Cerebellar nuclear complex (tissue), 1 donor: ENCODE measurements at regions not wholly inside any gene's neighbourhood (a gene's known extent, or its start where the extent isn't known, plus 50 kb on each side); places are given as distances from the start of the nearest gene placed in this dataset.

Experiments used
- DNase-seq, 2 experiments: peaks; one replicate each; lab custom pipeline; 2025; lab: John Stamatoyannopoulos, UW

DNA sequence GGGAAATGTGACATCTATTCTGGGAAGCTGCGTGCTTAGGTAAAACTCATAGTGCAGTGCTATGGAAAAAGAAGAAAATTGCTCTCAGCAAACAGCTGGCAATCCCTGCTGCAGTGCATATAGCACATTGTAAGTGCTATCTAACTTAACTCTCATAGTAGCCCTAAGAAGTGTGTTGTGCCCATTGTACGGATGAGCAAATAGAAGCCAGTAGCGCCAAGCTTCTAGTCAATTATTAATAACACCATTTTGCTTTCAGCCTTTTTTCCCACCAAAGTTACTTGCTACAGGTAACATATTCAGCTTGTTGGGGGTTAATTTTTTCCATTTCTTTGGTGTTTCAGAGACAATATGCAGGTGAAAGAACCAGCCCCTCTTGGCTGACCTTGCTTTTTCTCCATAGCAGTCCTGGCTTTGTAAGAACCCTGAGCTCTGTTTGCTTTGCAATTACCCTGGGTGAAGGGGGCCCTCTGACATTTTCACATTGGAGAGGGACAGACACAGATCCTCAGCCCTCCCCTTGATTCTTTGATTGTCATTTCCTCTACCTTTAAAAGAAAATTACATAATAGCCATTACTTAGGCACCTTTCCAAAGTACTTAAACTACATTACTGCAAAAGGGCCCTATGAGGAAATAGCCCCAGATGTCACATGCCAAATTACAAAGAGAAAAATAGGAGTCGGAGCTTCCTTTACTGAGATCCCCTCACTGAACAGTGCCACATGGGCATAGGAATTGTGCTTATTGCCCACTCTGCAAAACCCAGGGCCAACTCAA is 576.2 kb upstream of the TBX3 start:
- DNase-seq: no peak

DNA sequence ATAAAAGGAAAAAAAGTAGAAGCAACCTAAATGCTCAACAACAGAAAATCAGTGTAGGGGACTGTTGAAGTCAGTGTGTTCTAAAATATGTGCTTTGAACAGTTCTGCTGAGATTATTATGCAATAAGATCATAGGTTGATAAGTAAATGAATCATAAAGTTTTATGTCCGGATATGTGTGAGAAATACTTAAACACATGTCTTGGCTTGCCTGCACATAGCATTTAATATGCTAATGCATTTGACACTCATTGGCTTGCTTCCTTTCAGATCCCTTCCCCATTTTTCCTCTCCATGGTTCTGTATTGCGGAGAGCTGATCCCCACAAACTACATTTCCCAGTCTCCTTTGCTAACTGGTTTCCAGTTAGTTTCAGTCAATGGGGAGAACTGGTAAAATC is 573.8 kb upstream of the TBX3 start:
- DNase-seq: no peak

DNA sequence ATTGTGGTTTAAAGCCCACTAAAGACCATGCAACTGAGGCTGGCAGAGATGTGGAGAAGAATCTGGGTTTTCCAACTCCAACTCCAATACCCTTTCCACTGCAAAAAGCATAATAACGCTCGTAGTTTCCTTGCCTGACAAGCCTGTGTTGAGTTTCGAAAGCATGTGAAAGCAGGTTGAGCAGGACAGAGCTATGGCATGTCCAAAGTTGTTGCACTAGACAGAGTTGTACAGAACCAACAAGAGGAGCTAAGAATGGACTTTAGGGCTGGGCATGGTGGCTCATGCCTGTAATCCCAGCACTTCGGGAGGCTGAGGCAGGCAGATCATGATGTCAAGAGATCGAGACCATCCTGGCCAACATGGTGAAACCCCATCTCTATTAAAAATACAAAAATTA is 572.0 kb upstream of the TBX3 start:
- DNase-seq: no peak

DNA sequence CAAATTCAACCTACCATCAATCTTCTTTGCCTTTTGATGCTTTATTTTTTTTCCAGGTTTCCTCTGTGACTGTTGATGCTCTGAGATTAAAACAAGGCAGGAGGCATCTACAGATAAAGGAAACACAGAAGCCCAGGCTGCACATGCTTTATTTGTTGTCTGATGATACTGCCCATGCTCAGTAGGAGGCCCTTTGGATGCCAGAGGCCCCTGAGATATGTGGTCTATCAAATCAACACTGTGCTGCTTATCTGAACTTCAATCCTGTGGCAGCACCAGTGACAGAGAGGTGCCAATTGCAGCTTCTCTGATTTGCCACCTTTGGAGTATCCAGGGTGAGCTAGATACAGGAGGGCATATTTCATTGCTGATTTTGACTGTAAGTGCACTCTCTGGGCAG is 571.3 kb upstream of the TBX3 start:
- DNase-seq: no peak

DNA sequence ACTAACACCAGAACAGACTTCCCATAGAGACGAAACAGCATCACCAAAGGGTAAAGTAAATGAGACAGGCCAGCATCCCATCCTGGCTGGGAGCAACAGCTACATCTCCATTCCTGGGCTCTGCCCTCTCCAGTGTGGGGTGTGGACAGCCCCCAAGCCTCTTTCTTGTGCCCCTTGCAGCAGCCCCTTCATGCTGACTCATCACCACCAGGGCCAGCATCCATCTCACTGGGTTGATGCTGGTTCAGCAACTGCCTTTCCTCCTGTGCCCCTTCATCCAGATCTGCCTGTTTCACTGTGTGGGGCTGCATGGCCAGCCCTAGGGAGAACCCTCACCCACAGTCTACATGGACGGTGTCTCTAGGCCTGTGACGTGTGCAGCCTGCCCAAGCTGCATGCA is 569.1 kb upstream of the TBX3 start:
- no peak for DNase-seq

DNA sequence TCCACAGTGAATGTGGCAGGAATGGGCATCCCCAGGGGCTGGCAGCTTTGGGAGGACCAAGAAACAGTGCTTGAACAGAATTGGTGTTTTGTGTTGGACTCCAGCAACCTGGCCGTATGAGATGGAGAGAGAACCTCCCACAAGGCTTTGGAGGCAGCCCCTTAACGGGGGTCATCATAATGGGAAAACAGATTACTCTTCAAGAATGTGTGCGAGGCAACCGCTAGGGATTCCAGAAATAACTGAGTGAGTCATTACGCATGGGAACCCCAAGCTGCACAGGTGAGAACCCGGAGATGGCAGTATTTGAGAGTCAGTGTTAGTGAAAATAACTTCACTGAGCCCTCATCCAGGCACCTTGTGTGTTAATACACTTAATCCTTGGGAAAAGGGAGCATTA is 567.8 kb upstream of the TBX3 start:
- DNase-seq: no peak

DNA sequence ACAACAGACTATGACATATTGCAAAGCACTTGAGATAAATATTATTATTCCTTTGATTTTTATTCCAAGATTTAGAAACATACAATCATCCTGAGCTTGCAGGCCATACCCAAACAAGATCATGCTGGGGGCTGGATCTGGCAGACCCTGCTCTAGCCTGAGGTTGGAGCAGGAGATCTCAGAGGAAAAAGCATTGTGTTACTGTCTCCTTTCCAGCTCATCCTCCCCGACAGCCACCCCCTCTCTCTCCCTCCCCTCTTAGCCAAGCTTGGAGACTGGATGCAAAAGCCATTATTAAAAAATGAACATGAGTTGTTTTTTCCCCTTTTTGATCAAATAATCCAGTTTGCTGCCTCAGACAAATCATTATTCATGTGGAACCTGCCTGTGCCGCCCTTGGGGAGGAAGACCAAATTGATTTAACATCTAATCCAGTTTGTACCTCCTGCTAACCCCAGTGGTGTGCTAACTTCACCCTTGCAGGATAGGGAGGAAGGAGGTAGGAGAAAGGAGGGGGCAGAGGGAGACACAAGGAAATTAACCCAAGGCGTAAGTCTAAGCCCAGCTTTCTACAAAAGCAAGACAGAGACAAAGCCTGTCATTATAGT is 565.8 kb upstream of the TBX3 start:
- DNase-seq: no peak

DNA sequence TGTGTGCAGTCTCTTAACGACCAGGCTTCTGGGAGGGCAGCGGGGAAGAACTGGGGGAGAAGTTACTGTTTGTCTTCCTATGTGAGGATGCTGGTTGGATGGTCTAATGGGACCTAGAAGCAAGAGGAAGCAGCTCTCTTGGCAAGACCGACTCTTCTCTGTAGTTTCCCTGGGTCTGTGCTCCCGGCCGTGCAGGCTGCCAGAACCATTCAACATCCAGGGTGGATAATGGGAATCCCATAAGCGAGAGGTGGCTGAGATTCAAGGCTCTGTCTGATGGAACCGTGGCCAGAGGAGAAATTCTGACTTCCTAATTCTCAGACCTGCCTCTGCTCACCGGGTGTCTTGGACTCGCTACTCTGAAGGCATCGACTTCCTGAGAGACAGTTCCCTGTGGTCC is 561.0 kb upstream of the TBX3 start:
- DNase-seq: no peak

DNA sequence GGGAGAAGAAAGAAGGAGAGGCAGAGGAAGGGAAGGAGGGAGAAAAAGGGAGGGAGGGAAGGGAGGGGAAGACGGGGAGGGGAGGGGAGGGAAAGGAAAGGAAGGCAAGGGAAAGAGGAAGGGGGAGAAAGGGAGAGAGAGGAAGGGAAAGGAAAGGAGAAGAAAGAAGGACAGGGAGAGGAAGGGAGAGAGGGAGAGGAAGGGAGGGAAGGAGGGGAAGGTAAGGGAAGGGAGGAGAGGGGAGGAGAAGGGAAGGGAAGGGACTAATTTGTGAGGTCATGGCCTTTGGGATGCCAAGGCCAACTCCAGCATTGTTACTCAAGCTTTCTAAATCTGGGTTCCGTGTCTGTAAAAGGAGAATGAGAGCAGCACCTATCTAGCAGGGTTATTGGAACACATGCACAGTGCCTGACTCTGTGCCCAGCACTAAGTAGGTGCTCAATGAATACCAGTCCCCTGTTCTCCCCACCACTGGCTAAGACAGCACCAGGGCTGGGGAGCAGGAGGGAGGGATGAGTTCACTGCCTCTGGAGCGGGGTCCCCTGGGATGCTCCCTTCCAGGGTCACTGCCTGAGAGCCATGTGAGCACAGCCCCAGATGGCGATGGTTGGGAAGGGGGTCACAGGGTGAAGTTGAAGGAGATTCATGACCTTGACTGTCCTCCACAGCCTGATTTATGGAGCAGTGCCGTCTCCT is 560.1 kb upstream of the TBX3 start:
- DNase-seq: no peak

DNA sequence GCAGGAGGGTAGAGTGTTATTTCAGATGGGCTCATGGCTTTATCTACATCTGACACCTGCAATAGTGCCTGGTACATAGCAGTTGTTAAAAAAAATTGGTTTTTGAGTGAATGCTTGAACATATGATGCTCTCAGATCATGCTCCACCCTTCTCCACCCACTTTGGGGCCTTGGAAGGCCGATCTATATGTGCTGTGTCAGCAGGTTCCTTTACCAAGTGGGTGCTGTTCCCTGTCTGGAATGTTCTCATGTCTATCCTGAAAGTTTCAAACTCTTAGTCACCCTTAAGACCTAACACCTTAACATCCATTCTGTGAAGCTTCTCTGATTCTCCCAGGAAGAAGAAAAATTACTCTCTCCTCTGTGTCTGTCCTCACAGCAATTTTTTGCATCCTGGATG is 556.3 kb upstream of the TBX3 start:
- no peak for DNase-seq

DNA sequence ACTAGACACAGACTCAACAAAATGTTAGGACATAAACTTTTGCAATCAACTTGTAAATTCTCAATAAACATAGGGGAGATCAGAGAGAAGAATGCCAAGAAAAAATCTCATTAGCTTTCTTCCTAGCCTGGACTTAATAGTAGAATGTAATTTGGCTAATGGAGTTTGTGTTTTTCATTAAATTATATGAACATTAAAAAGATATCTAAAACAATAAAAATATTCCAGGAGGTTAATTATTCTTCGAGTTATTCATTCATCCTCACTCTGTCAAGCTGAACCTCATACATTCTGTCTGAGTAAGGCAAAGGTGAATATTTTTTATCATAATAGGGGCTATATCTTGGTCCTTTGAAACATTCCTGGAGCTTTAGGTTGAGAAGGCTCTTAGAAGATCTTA is 551.9 kb upstream of the TBX3 start:
- no peak for DNase-seq

DNA sequence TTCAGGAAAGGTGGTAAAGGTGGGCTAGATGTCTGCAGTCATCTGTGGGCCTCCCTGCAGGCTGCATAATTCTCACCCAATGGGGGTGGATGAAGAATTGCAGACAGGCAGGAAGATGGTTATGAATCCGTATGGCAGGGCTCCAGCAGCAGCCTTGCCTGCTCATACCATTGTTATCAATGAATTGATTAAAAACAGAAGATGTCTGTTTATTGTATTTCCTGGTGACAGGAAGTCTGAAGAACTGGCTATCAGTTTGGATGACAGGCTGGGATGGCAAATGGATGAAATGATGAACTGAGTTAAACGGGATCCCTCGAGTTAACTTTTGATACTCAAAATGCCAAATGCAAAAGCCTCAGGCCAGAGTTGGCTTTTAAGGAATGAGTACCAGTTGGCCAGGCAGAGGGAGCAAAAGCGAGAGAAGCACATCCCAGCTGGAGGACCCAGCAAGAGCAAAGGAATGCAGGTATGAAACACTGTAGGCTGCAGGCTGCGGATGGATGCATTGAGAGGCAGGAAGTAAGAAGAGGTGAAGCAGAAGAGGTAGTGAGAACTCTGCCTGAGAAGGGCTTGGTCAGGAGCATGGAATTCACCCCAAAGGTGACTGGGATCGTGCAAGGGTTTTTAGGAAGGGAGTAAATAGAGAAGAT is 550.0 kb upstream of the TBX3 start:
- no peak for DNase-seq

DNA sequence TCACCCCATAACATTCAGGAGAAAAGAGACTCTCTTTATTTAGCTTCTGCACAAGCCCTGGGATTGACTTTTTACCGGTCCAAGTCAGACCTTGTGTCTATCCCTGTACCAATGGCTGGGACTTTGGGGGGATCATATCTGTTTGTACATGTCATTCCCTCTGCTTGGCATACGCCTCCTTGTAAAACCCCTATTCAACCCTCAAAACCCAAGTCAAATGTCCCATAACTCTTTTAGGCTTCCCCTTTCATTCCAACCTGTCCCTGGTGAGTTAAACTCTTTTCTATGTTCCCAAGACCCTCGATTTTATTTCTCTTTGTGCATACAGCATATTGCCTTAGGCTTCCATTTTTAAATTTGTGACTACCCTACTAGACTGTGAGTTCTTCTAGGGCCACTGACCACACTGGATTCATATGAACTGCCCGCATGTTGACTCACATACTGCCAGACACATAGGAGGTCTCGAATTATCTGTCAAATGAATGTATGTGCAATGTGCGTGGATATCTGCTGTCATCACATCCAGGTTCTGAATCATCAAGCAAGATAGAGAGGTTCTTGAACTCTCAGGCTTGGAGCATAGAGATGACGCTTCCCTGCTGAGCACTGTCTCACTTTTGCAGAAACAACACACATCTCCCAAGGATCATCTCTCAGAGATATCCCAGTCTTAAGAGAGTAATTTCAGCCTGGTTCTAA is 548.6 kb upstream of the TBX3 start:
- DNase-seq: no peak

DNA sequence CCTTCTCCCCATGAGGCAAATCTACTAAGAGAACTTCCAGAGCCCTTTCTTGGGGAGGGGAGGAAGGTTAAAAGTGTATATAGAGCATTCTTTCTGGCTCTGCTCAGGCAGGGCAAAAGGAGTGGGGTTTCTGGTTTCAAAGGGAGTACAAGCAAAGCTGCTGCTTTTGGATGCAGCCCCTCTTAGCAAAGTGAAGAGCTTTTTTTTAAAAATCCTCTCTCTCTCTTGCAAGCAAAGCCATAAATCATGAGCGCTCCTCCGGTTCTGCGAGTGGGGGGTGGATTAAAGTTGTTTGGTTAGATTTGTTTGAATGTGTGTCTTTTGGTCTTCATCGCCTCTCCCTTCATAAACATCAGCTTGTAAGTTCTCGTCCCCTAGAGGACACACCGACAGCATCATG is 546.6 kb upstream of the TBX3 start:
- DNase-seq: no peak

DNA sequence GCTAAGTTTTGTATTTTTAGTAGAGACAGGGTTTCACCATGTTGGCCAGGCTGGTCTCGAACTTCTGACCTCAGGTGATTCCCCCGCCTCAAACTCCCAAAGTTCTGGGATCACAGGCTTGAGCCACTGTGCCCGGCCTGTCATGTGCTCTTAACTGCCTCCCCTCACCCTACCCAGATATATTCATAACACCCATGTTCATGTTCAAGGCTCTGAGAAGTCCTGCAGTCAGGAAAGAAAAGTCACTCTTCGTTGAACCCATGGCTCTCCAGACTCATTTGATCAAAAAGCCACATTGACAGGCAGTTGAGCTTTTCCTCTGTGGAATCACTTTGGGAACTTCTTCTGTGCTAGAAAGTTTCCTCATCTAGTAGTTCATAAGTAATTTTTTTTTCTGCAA is 545.5 kb upstream of the TBX3 start:
- no peak for DNase-seq

DNA sequence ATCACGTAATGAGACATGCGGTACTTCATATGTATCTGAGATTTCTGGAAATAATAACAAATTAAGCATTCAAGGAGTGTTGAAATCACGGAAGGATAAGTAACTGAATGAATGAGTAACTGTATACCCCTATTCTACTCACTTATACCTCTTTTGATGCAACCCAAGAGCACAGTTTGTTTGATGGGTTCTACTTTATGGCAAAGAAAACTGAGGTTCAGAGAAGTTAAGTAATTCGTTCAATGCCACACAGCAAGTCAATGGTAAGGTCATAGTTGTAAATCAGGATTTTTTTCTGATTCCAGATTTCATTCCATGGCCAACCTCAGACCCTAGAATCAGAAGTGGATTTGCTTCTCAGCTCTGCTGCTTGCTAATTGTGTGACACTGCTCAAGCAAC is 544.5 kb upstream of the TBX3 start:
- DNase-seq: no peak

DNA sequence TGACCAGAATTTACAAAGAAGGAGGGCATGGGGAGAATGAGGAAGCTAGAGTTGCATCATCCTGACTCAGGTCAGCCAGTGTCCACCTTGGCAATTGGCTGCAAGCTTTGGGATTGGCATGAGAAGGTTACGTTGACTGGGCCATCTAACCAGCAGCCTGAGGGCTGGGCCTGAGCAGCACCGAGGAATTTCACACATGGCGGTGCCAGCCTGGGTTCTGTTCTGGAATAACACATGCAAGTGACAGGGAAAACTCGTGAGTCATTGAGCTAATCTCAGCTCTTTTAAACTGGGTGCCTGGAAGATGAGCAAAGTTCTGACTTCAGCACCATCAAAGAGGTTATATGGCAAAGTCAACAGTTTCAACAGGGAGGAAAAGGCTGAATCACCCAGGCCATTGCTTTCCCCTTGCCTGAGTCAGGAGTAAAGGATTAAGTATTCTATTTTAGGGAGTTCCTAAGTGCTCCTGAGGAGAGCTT is 543.2 kb upstream of the TBX3 start:
- DNase-seq: no peak

DNA sequence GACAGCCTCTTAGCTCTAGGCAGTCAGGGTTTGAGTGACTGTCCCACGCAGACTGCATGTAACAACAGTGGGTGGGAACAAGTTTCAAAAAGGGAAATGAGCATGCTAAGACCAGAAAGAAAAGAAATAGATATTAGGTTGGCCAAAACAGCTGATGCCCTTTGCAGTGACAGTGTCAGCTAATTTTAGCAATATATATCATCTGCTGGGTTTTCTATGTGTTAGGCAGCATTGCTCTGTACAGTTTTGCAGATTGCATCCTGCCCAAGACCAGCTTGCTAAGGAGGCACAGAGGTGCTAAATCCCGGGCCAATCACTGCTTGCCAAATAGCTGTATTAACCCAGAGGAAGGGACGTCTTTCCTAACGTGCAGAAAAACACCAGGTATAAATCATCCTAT is 541.9 kb upstream of the TBX3 start:
- DNase-seq: no peak

DNA sequence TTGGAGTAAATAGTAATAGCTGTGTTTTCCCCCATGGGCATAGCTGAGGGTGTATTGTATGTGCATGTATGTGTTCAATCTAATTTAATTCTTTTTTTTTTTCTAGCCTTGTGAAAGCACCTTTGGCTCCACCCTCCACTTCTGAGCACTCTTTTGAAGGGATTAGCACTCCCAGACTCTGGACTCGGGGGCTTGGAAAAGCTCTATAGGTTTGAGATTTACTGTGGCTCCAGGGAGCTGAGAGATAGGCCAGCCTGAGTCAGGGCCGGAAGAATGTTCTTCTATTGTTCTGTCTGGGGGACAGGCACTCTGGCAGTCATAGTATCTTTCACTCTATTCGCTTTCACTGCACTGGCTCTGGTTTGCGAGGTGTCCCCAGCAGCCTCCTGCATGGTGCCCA is 540.0 kb upstream of the TBX3 start:
- no peak for DNase-seq

DNA sequence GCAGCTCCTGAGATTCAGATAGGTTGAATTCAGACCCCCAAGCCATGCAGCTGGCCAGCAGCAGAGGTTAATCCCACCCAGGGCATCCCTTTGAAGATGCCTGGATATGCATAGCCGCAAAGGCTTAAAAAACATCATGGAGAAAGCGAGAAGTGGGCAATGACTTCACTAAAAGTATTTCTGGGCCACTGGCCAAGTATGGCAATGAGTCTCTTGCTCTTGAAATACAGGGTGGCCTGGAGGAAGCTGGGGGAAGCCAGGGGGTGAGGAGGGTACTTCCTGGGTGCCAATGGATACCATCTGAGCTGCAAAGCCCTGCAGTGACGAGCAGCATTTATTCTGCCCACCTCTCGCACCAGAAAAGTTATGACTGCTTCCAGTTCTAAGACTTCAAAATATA is 539.3 kb upstream of the TBX3 start:
- DNase-seq: no peak

DNA sequence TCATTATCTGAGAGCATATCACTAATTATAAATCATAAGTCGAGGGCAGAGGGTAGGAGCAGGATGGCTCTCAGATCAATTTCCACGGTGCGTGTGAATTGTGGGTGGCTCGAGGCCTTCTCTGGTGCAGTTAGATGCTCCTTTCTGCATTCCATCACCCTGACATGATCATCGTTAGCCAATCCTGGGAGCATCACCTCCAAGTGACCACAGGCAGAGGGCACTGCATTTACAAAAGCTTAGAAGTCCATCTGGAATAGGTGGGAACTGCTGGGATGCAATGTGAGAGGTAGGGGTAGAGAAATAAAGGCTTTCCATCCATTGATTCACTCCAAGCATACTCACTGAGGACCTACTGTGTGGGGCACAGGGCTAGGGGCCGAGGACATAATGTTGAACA is 538.2 kb upstream of the TBX3 start:
- no peak for DNase-seq

DNA sequence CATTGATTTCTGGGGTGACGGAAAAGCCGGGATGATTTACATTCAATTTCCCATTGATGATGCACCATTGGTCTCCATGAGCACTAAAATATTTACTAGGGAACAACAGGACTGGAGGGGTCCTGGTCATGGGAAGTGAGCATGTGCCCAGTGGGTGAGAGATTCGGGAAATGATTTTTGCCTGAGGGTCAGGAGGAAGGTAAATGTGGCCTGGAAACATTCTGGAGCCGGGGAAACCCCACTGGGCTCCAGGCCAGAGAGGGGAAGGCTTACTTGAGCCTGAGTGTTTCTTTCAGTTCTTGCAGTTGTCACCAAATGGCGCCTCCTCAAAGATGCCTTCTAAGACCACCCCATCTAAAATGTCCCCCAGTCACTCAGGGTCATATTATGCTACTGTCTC is 532.3 kb upstream of the TBX3 start:
- DNase-seq: no peak
